ENCODE measurements at regions not wholly inside any gene's neighbourhood (a gene's known extent, or its start where the extent isn't known, plus 50 kb on each side); places are given as distances from the start of the nearest gene placed in this dataset.

DNA sequence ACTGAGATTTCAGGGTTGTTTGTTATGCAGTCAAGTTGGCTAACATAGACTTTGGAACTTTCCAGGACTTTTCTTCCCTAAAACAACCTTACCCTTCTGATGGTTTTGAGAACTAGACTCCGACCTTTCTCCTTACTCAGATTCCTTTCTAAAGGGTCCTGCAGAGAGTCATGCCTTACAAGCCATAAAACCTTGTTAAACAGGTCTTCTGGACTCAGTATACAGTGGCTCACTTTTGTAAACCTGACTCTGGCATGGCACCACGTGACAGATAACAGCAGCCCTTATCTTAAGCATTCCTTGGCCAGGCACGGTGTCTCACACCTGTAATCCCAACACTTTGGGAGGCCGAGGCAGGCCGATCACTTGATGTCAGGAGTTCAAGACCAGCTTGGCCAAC, 253.2 kb upstream of the RAB6C start:
- TF ChIP-seq, protein P1, sequence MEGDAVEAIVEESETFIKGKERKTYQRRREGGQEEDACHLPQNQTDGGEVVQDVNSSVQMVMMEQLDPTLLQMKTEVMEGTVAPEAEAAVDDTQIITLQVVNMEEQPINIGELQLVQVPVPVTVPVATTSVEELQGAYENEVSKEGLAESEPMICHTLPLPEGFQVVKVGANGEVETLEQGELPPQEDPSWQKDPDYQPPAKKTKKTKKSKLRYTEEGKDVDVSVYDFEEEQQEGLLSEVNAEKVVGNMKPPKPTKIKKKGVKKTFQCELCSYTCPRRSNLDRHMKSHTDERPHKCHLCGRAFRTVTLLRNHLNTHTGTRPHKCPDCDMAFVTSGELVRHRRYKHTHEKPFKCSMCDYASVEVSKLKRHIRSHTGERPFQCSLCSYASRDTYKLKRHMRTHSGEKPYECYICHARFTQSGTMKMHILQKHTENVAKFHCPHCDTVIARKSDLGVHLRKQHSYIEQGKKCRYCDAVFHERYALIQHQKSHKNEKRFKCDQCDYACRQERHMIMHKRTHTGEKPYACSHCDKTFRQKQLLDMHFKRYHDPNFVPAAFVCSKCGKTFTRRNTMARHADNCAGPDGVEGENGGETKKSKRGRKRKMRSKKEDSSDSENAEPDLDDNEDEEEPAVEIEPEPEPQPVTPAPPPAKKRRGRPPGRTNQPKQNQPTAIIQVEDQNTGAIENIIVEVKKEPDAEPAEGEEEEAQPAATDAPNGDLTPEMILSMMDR (IDR thresholded peaks at IDR 0.05; ENCODE audit: low read depth, low read length) = no peak
- no peak for TF ChIP-seq EZH2phosphoT487 (IDR thresholded peaks at IDR 0.05; ENCODE audit: low read depth)
